ENCODE measurements at regions not wholly inside any gene's neighbourhood (a gene's known extent, or its start where the extent isn't known, plus 50 kb on each side); places are given as distances from the start of the nearest gene placed in this dataset.
A peak's percentile ranks its signal among the peaks of the same experiment; 100 is the strongest.
"Not testable (repeated sequence)": the region's sequence is repeated elsewhere in the genome, so short reads cannot be mapped to it uniquely, and the experiment has no call there.

DNA sequence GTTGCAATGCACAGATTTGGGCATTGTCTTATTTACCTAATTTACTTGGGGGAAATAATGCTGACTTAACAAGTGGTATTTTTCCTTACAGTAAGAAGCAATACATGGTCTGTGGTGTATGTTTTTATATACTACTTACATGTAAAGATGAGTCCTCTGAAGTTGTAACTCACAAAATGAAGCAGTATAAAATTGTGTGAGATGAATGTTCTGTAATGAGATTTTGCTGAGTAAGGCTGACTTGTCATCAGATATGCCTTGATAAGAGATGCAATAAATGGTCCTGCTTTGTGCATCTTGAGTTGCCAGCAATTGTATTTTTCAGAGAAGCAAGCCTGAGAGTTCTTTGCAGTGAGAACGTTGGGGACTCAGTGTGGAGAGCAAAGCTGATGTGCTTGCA lies 92.2 kb upstream of the GNAQ start:
- FAIRE-seq = no peak
- DNase-seq (ENCODE audit: low spot score) = no peak

DNA sequence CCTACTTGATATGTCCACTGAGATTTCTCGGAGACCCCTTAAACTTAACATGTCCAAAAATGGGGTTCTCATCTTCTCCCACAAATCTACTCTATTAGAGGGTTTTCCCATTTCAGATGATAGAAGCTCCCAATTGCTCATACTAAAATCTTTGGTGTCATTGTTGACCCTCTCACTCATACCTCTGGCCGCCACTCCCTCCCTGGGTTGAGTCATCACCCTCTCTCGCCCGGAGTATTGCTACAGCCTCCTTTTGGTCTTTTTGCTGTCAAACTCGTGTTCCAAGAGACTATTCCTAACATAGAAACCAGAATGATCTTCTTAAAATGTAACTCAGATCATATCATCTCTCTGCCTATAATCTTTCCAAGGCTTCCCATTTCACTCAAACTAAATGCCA lies 91.0 kb upstream of the GNAQ start:
- FAIRE-seq = no peak

DNA sequence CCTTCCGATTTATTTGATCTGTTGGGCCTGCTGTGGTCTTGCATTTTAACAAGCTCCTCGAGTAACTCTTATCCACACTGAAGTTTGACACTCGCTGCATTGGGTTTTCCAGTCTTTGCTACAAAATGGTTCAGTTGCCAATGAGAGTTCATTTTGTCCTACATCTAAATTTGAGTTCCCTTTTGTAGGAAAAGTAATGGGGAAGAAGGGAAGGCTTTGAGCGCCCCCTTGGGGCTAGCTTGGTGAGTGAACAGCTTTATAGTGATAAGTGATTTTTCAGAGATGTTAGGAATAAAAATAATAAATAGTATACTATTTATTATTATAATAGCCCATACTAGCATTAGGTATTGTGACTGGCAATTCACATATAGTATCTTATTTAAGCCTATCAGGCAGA lies 89.9 kb upstream of the GNAQ start:
- peak; percentile 39 for DNase-seq (ENCODE audit: low spot score)

More for the DNA sequence above, 91.0 kb upstream of the GNAQ start:
- DNase-seq (ENCODE audit: low spot score) = no peak

DNA sequence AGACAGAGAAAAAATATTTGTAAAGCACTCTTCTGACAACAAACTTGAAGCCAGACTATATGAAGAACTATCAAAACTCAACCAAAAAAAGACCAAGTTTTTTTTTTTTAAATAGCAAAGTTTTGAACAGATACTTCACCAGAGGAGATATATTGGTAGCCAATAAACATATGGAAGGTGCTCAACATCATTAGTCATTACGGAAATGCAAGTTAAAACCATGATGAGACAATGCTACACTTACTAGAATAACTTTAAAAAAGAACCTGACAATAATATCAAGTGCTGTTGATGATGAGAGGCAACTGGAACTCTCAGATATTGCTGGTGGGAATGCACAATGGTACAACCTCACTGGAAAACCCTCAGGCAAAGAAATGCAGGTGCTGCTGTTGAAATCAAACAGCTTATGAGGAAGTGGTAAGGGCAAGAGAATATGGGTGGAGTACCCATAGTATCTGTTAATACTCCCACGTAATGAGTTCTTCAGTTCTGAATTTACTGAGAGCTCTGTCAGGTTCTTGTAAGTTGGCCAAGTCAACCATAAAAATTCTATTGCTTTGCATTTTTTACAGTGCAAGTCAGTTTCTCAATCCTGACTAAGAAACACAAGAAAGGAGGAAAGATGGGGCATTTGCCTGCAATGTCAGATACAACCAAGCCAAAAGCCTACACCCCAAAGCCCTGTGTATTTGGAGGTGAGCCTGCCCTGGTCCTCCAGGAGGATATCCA lies 87.3 kb upstream of the GNAQ start:
- FAIRE-seq (no peak), DNase-seq (ENCODE audit: low spot score) (no peak)

More for the DNA sequence above, 89.9 kb upstream of the GNAQ start:
- peak; percentile 71 for FAIRE-seq

DNA sequence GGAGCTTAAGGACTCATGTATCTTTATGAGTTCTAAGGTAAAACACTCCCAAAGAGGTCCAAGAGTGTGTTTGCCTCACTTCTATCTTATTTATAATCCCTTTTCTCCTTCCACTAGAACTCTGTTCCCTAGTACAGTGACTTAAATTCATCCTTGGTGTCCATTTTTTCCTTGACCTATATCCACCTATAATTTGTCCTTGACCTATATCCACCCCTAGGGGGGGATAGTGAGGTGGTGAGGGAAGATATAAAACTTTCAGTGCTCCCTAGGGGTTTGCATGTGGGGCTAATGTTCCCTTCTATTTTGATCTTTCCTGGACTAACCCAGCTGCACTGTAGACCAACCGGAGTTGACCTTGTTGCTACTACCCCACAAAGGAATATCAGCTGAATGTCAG lies 83.5 kb upstream of the GNAQ start:
- DNase-seq (ENCODE audit: low spot score) = no peak
- no peak for FAIRE-seq

DNA sequence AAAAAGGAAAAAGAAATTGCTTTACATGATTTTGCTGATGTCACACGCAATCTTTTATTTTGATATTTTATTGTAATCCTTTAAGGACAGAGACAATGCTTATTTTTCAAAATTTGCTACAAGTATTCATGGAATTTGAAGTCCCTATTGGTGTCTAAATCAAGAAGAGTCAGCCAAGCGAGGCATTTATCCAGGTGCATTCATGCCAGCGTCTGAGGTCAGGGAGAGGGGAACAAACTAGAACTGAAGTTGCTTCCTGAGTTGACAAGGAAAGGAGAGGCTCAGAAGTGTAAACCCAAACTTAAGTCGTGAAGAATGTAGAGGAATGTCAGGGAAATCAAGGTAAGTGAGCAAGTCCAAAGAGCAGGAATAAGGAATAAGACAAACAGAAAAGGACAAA lies 83.0 kb upstream of the GNAQ start:
- FAIRE-seq (no peak), DNase-seq (ENCODE audit: low spot score) (no peak)

DNA sequence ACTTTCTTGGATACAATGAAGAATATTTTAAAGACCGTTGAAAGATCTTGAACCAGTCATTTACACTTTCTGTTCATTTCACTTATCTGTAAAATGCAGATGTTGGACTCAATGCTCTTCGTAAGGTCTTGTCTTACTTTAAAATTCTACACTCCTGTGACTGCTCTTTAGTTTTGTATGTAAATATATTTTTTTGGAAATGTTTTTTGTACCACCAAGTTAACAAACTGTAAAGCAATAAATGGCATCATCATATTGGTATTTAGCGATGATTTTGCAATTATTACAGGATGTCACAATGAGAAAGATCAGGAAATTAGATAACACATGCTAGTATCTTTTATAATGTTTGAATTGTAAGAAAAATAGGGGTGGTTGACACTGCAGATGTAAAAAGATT lies 80.8 kb upstream of the GNAQ start:
- DNase-seq (ENCODE audit: low spot score) (no peak), FAIRE-seq (no peak)

DNA sequence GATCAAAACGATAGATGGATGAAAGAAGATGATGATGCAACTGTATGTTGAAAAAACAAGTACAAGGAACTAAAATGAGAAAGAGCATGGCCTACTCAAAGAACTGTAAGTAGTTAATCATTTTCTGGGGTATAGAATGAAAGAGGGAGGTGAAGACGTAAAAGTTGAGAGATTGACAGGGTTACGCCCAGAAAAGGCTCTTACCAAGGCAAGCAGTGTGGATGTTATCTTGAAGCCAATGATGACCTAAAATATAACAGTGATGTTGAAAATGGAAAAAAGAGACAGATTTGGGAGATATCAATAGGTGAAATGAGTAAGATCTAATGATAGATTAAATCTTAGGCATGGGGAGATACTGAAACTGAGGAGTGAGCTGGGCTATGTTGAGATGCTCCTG lies 80.4 kb upstream of the GNAQ start:
- FAIRE-seq (no peak), DNase-seq (ENCODE audit: low spot score) (no peak)

DNA sequence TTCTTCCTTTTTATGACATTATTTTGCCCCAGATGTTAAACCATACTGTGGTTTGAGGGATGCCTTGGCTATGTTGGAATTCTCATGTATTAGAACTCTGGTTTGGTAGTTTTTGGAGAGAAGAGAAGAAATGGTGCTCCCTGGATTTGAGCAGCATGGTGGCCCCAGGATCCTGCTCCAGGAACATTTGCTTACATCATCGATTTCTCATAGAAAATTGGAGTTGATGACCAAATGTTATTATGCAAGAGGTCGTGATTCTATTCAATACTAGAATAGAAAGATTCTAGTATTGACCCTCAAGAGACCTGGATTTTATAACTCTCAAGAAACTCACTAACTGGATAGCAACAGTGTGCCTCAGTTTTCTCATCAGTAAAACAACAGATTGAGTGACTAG lies 77.5 kb upstream of the GNAQ start:
- DNase-seq (ENCODE audit: low spot score) (no peak), FAIRE-seq (no peak)

DNA sequence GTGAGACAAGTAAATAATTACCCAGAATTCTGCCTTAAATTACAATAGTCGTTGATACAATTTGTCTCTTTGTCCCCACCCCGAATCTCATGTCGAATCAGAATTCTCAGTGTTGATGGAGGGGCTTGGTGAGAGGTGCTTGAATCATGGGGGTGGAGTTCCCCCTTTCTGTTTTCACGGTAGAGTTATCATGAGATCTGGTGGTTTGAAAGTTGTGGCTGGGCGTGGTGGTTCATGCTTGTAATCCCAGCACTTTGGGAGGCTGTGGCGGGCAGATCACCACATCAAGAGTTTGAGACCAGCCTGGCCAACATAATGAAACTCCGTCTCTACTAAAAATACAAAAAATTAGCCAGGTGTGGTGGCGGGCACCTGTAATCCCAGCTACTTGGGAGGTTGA lies 75.0 kb upstream of the GNAQ start:
- not testable (repeated sequence) for FAIRE-seq

DNA sequence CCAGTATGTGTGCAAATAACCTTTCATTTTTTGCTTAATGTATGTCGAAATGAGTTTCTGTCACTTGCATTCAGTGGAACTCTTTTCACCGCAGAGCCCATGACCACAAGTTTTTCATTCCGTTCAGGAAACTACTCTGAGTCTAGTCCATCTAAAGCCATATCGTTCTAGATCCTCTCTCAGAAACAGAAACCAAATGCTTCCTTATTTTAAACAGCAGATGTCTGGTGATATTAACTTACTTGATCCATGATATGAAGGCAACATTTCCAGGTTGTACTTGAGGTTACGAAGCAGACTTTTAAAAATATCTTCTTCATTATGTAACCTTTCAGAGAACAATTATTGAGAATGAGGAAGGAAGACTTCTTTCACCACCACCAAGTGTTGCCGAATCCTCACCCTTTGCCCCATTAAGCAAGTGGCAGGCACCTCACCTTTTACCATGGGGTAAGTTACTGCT lies 72.4 kb upstream of the GNAQ start:
- DNase-seq (ENCODE audit: low spot score) (no peak), FAIRE-seq (no peak)

More for the DNA sequence above, 75.0 kb upstream of the GNAQ start:
- not testable (repeated sequence) for DNase-seq (ENCODE audit: low spot score)

DNA sequence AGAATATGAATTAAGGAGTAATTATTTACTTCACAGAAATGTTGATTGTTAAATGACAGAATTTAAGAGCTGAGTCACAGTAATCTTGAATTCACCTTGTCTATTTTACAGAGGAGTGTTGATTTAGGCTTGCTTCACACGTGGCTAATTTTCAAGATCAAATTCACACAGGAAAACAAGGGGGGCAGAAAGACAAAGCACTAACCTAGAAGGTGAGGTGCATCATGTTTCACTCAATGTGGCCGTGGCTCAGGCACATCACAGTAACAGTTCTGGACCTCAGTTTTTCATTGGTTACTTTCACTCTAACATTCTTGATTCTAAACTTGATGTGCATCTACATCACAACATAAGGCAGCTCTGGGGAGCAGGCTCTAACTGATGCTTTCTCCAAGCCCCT lies 69.6 kb upstream of the GNAQ start:
- FAIRE-seq = no peak
- DNase-seq (ENCODE audit: low spot score) = no peak

DNA sequence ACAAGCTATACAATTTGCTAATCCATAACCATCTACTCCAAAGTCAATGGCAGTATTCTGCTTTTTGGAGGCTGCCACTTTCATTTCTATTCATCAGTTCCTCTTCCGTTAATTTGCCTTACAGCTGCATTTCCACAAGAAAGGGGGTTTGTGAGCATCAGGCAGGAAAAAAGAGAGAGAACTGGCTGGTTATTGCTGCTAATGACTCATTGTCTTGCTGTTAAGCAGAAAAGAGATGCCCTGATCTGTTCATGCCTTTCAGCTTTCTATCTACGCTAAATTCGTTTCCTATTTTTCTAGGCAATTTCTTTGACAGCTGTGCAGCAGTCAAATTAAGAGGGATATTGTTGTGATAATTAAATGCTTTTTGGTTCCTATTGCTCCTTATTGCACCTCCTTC lies 65.9 kb upstream of the GNAQ start:
- FAIRE-seq = no peak
- no peak for DNase-seq (ENCODE audit: low spot score)

DNA sequence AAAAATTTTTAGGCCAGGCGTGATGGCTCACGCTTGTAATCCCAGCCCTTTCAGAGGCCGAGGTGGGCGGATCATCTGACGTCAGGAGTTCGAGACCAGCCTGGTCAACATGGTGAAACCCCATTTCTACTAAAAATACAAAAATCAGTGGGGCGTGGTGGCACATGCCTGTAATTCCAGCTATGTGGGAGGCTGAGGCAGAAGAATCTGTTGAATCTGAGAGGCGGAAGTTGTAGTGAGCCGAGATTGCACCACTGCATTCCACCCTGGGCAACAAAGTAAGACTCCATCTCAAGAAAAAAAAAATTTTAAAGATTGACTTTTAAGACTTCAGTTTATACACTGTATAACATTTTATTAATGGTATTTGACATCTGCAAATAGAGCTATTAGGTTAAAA lies 60.1 kb upstream of the GNAQ start:
- DNase-seq (ENCODE audit: low spot score) = no peak
- no peak for FAIRE-seq

DNA sequence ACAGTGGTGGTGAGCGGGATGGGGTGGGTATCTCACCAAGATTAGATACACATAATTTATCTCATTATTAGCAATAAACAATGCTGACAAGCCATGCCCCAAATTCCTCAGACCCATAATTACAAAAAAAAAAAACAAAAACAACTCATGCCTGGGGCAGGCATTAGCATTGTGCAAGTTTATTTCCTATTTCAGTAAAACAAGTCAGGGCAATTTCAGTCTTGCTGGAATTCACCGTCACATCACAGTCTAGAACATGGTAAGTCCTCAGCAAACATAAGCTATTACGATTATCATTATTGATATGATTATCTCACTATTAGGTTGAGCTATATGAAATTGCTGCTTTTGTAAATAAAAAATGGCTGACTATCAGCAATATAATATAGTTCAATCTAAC lies 57.5 kb upstream of the GNAQ start:
- FAIRE-seq = no peak
- no peak for DNase-seq (ENCODE audit: low spot score)

DNA sequence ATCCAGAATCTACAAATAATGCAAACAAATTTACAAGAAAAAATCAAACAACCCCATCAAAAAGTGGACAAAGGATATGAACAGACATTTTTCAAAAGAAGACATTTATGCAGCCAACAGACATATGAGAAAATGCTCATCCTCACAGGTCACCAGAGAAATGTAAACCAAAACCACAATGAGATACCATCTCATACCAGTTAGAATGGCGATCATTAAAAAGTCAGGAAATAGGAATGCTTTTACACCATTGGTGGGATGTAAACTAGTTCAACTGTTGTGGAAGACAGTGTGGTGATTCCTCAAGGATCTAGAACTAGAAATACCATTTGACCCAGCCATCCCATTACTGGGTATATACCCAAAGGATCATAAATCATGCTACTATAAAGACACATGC lies 56.6 kb upstream of the GNAQ start:
- DNase-seq (ENCODE audit: low spot score); FAIRE-seq: not testable (repeated sequence)
